ENCODE measurements at regions not wholly inside any gene's neighbourhood (a gene's known extent, or its start where the extent isn't known, plus 50 kb on each side); places are given as distances from the start of the nearest gene placed in this dataset.
"Not testable (repeated sequence)": the region's sequence is repeated elsewhere in the genome, so short reads cannot be mapped to it uniquely, and the experiment has no call there.

DNA sequence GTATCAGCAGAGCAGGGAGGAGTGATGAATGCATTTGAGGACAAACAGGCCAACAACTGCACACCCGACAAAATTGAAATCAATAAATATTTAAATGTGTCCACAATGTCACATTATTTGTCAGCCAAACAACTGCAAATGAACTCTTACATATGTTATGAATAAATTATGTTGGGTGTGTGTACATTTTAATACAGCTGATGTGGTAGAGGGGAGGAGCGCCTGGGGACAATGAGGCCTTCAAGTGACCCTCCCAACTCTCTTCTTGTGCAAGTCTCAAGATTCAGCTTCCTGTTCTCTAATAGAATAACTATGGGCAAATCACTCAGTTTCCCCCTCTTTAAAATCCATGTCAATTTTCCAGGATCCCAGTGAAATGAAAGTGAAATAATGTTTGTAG, 303.2 kb downstream of the TSHZ3 start:
- Histone ChIP-seq H3K27ac (no peak overlapping the region), H3K9me2 (replicated peaks; ENCODE audit: insufficient read depth) (no peaks in the 10 kb centered on the region), H3K4me2 (no peak overlapping the region), H3K9me3 (ENCODE audit: low read depth) (no peaks in the 10 kb centered on the region), H3K4me1 (ENCODE audit: insufficient read depth) (no peaks in the 10 kb centered on the region), H4K20me1 (ENCODE audit: insufficient read depth, poor library complexity, severe bottlenecking) (no peaks in the 10 kb centered on the region), H2AFZ (no peak overlapping the region), H3K27me3 (no peaks in the 10 kb centered on the region), H3K4me3 (no peak overlapping the region), H3K79me2 (no peaks in the 10 kb centered on the region), H3K36me3 (replicated peaks; ENCODE audit: insufficient read depth, low read depth) (no peaks in the 10 kb centered on the region)
- no peak for TF ChIP-seq EZH2phosphoT487 (IDR thresholded peaks at IDR 0.05; ENCODE audit: low read depth, severe bottlenecking, unreplicated experiment)
- TF ChIP-seq EZH2 (IDR thresholded peaks at IDR 0.05; ENCODE audit: borderline replicate concordance), result no peak
- WGBS (ENCODE audit: low lambda C conversion rate, missing lambda C conversion rate), result 93% methylated on average over 2 of the region's 2 CpGs
- no peak for DNase-seq (ENCODE audit: low spot score)

DNA sequence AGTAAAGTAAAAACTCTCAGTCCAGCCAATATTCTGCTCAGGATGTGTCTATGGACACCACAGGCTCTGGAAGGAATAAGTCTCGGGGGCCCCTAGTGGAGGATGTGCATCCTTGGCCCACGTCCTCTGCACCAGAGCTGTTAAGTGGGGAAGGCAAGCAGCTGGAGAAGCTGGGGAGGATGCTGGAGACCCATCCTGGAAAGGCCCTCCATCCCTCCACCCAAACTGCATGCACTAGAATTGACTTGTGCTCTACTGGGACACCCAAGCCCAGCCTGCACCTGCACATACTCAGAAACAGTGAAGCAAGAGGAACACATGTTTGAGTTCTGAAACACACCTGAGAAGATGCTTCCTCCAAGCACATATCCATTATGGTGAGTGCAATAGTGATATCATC, 307.8 kb downstream of the TSHZ3 start:
- TF ChIP-seq EZH2 (IDR thresholded peaks at IDR 0.05; ENCODE audit: borderline replicate concordance), result no peak
- TF ChIP-seq EZH2phosphoT487 (IDR thresholded peaks at IDR 0.05; ENCODE audit: low read depth, severe bottlenecking, unreplicated experiment), result no peak
- TF ChIP-seq, protein P1, sequence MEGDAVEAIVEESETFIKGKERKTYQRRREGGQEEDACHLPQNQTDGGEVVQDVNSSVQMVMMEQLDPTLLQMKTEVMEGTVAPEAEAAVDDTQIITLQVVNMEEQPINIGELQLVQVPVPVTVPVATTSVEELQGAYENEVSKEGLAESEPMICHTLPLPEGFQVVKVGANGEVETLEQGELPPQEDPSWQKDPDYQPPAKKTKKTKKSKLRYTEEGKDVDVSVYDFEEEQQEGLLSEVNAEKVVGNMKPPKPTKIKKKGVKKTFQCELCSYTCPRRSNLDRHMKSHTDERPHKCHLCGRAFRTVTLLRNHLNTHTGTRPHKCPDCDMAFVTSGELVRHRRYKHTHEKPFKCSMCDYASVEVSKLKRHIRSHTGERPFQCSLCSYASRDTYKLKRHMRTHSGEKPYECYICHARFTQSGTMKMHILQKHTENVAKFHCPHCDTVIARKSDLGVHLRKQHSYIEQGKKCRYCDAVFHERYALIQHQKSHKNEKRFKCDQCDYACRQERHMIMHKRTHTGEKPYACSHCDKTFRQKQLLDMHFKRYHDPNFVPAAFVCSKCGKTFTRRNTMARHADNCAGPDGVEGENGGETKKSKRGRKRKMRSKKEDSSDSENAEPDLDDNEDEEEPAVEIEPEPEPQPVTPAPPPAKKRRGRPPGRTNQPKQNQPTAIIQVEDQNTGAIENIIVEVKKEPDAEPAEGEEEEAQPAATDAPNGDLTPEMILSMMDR (IDR thresholded peaks at IDR 0.05; ENCODE audit: poor library complexity), result no peak
- Histone ChIP-seq H3K9me2 (replicated peaks; ENCODE audit: insufficient read depth) (no peaks in the 10 kb centered on the region), H3K27ac (no peak overlapping the region), H3K4me2 (no peak overlapping the region), H3K79me2 (no peaks in the 10 kb centered on the region), H3K4me3 (no peak overlapping the region), H4K20me1 (ENCODE audit: insufficient read depth, poor library complexity, severe bottlenecking) (no peaks in the 10 kb centered on the region), H3K4me1 (ENCODE audit: insufficient read depth) (peaks cover 8% of the 10 kb centered on the region), H2AFZ (no peak overlapping the region), H3K36me3 (replicated peaks; ENCODE audit: insufficient read depth, low read depth) (no peaks in the 10 kb centered on the region), H3K27me3 (no peaks in the 10 kb centered on the region), H3K9me3 (ENCODE audit: low read depth) (no peaks in the 10 kb centered on the region)
- no peak for DNase-seq (ENCODE audit: low spot score)
- 83% methylated on average over 2 of the region's 2 CpGs for WGBS (ENCODE audit: low lambda C conversion rate, missing lambda C conversion rate)

DNA sequence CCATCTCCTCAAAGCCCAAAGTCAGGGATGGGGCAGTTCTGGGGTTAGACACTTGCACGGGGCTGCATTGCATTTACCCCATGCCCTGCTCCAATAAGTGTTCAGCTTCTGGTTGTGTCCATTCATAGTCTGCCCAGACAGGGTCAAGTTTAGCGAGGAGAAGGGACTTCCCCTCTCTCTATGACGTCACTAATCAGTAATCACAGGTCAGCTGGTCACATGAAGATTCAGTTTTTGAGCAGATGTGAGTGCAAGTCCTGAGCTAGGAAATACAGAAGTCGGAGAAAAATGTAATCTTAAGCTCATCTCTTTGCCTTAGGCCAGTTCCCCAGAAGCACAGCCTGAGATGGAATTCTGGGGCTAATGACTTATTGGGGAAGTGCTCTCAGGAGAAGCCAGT, 310.1 kb downstream of the TSHZ3 start:
- TF ChIP-seq EZH2phosphoT487 (IDR thresholded peaks at IDR 0.05; ENCODE audit: low read depth, severe bottlenecking, unreplicated experiment) (no peak), EZH2 (IDR thresholded peaks at IDR 0.05; ENCODE audit: borderline replicate concordance) (no peak)
- TF ChIP-seq, protein P1 (IDR thresholded peaks at IDR 0.05; ENCODE audit: poor library complexity), result no peak
- no peaks in the 10 kb centered on the region for H3K27me3 ChIP-seq
- no peaks in the 10 kb centered on the region for H3K9me3 ChIP-seq (ENCODE audit: low read depth)
- H4K20me1 ChIP-seq (ENCODE audit: insufficient read depth, poor library complexity, severe bottlenecking), result no peaks in the 10 kb centered on the region
- no peaks in the 10 kb centered on the region for H3K36me3 ChIP-seq (replicated peaks; ENCODE audit: insufficient read depth, low read depth)
- no peaks in the 10 kb centered on the region for H3K79me2 ChIP-seq
- no peak overlapping the region for H3K27ac ChIP-seq
- no peak overlapping the region for H2AFZ ChIP-seq
- H3K4me1 ChIP-seq (ENCODE audit: insufficient read depth), result peaks cover 8% of the 10 kb centered on the region
- no peak overlapping the region for H3K4me3 ChIP-seq
- H3K4me2 ChIP-seq, result no peak overlapping the region
- no peak for DNase-seq (ENCODE audit: low spot score)
- WGBS (ENCODE audit: low lambda C conversion rate, missing lambda C conversion rate), result 74% methylated on average over 4 of the region's 4 CpGs
- H3K9me2 ChIP-seq (replicated peaks; ENCODE audit: insufficient read depth), result no peaks in the 10 kb centered on the region

DNA sequence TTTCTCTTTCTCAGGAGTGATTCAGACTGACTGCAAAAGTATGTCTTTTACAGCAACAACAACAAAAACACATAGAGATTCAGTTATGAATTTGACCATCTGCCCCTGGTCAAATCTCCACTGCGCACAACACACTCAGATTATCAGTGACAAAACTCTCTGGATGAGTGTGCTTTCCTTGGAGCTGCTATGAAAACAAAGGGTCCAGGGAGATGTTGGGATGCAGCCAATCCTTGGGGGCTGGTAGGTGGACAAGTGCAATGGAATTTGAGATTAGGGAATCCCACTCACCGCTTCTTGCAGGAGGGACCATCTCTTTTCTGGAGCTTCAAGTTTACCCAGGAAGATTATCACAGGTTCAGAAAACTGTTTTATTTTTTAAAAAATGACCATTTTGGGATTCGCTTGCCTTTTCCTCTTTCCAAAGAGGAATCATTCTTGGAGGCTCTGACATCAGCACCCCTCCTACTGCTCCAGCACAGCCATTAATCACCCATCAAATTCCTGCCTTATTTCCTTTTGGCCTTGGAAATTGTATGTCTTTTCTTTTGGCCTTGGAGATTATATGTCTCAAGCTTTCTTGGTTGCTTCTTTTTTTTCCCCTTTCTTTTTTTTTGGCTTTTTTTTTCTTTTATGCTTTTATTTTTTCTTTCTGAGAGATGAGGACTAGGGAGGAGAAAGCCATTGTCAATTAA, 311.8 kb downstream of the TSHZ3 start:
- TF ChIP-seq EZH2phosphoT487 (IDR thresholded peaks at IDR 0.05; ENCODE audit: low read depth, severe bottlenecking, unreplicated experiment) (no peak), EZH2 (IDR thresholded peaks at IDR 0.05; ENCODE audit: borderline replicate concordance) (no peak)
- TF ChIP-seq, protein P1 (IDR thresholded peaks at IDR 0.05; ENCODE audit: poor library complexity), result no peak
- 89% methylated on average over 3 of the region's 3 CpGs for WGBS (ENCODE audit: low lambda C conversion rate, missing lambda C conversion rate)

DNA sequence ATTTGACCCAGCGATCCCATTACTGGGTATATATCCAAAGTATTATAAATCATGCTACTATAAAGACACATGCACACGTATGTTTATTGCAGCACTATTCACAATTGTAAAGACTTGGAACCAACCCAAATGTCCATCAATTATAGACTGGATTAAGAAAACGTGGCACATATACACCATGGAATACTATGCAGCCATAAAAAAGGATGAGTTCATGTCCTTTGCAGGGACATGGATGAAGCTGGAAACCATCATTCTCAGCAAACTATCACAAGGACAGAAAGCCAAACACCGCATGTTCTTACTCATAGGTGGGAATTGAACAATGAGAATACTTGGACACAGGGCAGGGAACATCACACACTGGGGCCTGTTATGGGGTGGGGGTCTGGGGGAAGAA, 317.8 kb downstream of the TSHZ3 start:
- not testable (repeated sequence) for H4K20me1 ChIP-seq (ENCODE audit: insufficient read depth, poor library complexity, severe bottlenecking); H2AFZ ChIP-seq; H3K36me3 ChIP-seq (replicated peaks; ENCODE audit: insufficient read depth, low read depth); H3K4me1 ChIP-seq (ENCODE audit: insufficient read depth); DNase-seq (ENCODE audit: low spot score); H3K4me3 ChIP-seq; H3K79me2 ChIP-seq; H3K9me2 ChIP-seq (replicated peaks; ENCODE audit: insufficient read depth); H3K27ac ChIP-seq; H3K9me3 ChIP-seq (ENCODE audit: low read depth); H3K4me2 ChIP-seq; H3K27me3 ChIP-seq
- 86% methylated on average over 4 of the region's 4 CpGs for WGBS (ENCODE audit: low lambda C conversion rate, missing lambda C conversion rate)

More for the DNA sequence above, 311.8 kb downstream of the TSHZ3 start:
- H2AFZ ChIP-seq, result no peak overlapping the region
- no peaks in the 10 kb centered on the region for H3K27me3 ChIP-seq
- peaks cover 8% of the 10 kb centered on the region for H3K4me1 ChIP-seq (ENCODE audit: insufficient read depth)
- no peak overlapping the region for H3K4me3 ChIP-seq
- H3K27ac ChIP-seq, result no peak overlapping the region
- DNase-seq (ENCODE audit: low spot score), result no peak
- no peaks in the 10 kb centered on the region for H4K20me1 ChIP-seq (ENCODE audit: insufficient read depth, poor library complexity, severe bottlenecking)
- no peaks in the 10 kb centered on the region for H3K9me2 ChIP-seq (replicated peaks; ENCODE audit: insufficient read depth)
- H3K4me2 ChIP-seq, result no peak overlapping the region
- H3K79me2 ChIP-seq, result no peaks in the 10 kb centered on the region
- no peaks in the 10 kb centered on the region for H3K9me3 ChIP-seq (ENCODE audit: low read depth)
- no peaks in the 10 kb centered on the region for H3K36me3 ChIP-seq (replicated peaks; ENCODE audit: insufficient read depth, low read depth)

All from hepatocyte (in vitro differentiated cells).